ENCODE measurements at regions not wholly inside any gene's neighbourhood (a gene's known extent, or its start where the extent isn't known, plus 50 kb on each side); places are given as distances from the start of the nearest gene placed in this dataset.

GRCh38 chr1:67883069-67883468 is 49.8 kb upstream of the GNG12 start:
- CTCF ChIA-PET: interaction anchor here (1.0 to 1.8 kb wide), 2 partner anchors 11 to 59 kb away, joined by 3 to 5 read pairs; no protein-coding TSS in a partner anchor
- POLR2A ChIA-PET: no interaction called here
- no peak for DNase-seq (ENCODE audit: extremely low spot score)
- no peak for TF ChIP-seq CTCF (IDR thresholded peaks at IDR 0.05; ENCODE audit: control extremely low read depth, extremely low read depth, low read depth, missing control alignments)

Measured in GM10248 (cell line).